GM23248 (cell line): ENCODE measurements at regions not wholly inside any gene's neighbourhood (a gene's known extent, or its start where the extent isn't known, plus 50 kb on each side); places are given as distances from the start of the nearest gene placed in this dataset.

Source experiments
- DNase-seq: peaks from one replicate; pipeline ENCODE4 v3.0.0-alpha.2; 2015
- H2AFZ ChIP-seq: fragments of 200-600 bp; sonication (generic); 2 replicates; pipeline ENCODE4 v1.6.1; 2016; ENCODE audit warnings: antibody characterized with exemption
- H3F3A ChIP-seq: fragments of 200-600 bp; sonication (generic); 2 replicates; pipeline ENCODE4 v1.6.1; 2016; ENCODE audit warnings: mild to moderate bottlenecking, antibody characterized with exemption, mixed run types; ENCODE audit not compliant: insufficient read depth
- H3K27ac ChIP-seq: fragments of 200-600 bp; sonication (generic); 2 replicates; pipeline ENCODE4 v1.5.1; 2016; ENCODE audit warnings: mild to moderate bottlenecking
- H3K27me3 ChIP-seq: fragments of 200-600 bp; sonication (generic); replicated peaks from 2 replicates; pipeline ENCODE4 v1.6.1; 2016; ENCODE audit warnings: mild to moderate bottlenecking; ENCODE audit not compliant: insufficient read depth
- H3K36me3 ChIP-seq: fragments of 200-600 bp; sonication (generic); 2 replicates; pipeline ENCODE4 v1.6.1; 2016; ENCODE audit warnings: low read depth, mild to moderate bottlenecking
- H3K4me1 ChIP-seq: fragments of 200-600 bp; sonication (generic); 2 replicates; pipeline ENCODE4 v1.6.1; 2016; ENCODE audit warnings: mild to moderate bottlenecking; ENCODE audit not compliant: insufficient read depth
- H3K4me2 ChIP-seq: fragments of 200-600 bp; sonication (generic); one replicate; pipeline ENCODE4 v1.6.1; 2016; ENCODE audit warnings: mild to moderate bottlenecking; ENCODE audit not compliant: unreplicated experiment
- H3K4me3 ChIP-seq: fragments of 200-600 bp; sonication (generic); 2 replicates; pipeline ENCODE4 v1.5.1; 2016; ENCODE audit warnings: mild to moderate bottlenecking
- H3K79me2 ChIP-seq: fragments of 200-600 bp; sonication (generic); 2 replicates; pipeline ENCODE4 v1.6.1; 2016; ENCODE audit warnings: mild to moderate bottlenecking; ENCODE audit not compliant: insufficient read depth
- H3K9ac ChIP-seq: fragments of 200-600 bp; sonication (generic); 2 replicates; pipeline ENCODE4 v1.6.1; 2016; ENCODE audit warnings: mild to moderate bottlenecking
- H3K9me2 ChIP-seq: fragments of 200-600 bp; sonication (generic); 2 replicates; pipeline ENCODE4 v1.6.1; 2016; ENCODE audit warnings: mixed run types, mild to moderate bottlenecking, moderate library complexity; ENCODE audit not compliant: insufficient read depth
- H3K9me3 ChIP-seq: fragments of 200-600 bp; sonication (generic); one replicate; pipeline ENCODE4 v1.6.1; 2017; ENCODE audit warnings: low read depth
- H4K20me1 ChIP-seq: fragments of 200-600 bp; sonication (generic); 2 replicates; pipeline ENCODE4 v1.6.0; 2016; ENCODE audit not compliant: insufficient read depth
- EZH2 ChIP-seq: fragments of 200-600 bp; sonication (generic); IDR thresholded peaks from 2 replicates; pipeline ENCODE4 v1.6.1; 2018; ENCODE audit warnings: antibody characterized with exemption, mild to moderate bottlenecking; ENCODE audit not compliant: insufficient read depth, poor library complexity, severe bottlenecking
- EZH2phosphoT487 ChIP-seq: fragments of 200-600 bp; sonication (generic); IDR thresholded peaks from 2 replicates; pipeline ENCODE4 v1.6.1; 2018; ENCODE audit warnings: antibody characterized with exemption, moderate library complexity, mild to moderate bottlenecking, low read depth; ENCODE audit not compliant: insufficient read depth
- WGBS, 2 experiments: methylation state at CpG; one replicate each; pipeline ENCODE4 v1.1.6; 2015 to 2017; ENCODE audit warnings: low lambda C conversion rate in 2 of 2, low coverage in 1 of 2; ENCODE audit errors: missing lambda C conversion rate in 2 of 2; 5-methylcytosine and 5-hydroxymethylcytosine counted together
- in situ Hi-C: fragments of 300-500 bp; cut with MboI; formaldehyde crosslinking; loops from 2 replicates; pipeline ENCODE4 v1.15.0; 2020

- WGBS, 2 experiments: 3 to 17% methylated on average over 1 of the region's 1 CpG
- H3K4me3 ChIP-seq: no peak overlapping the region
- in situ Hi-C loops: no loop called here
- no peaks in the 10 kb centered on the region for H3F3A ChIP-seq
- H3K9me3 ChIP-seq: no peaks in the 10 kb centered on the region
- no peak overlapping the region for H3K27ac ChIP-seq
- no peaks in the 10 kb centered on the region for H3K9me2 ChIP-seq
- no peak overlapping the region for H2AFZ ChIP-seq
- TF ChIP-seq EZH2: no peak
- no peak for TF ChIP-seq EZH2phosphoT487
- H3K9ac ChIP-seq: no peak overlapping the region
- no peaks in the 10 kb centered on the region for H3K4me1 ChIP-seq
- DNase-seq: no peak
- no peaks in the 10 kb centered on the region for H4K20me1 ChIP-seq
- H3K36me3 ChIP-seq: no peaks in the 10 kb centered on the region
- H3K4me2 ChIP-seq: no peak overlapping the region
- no peaks in the 10 kb centered on the region for H3K79me2 ChIP-seq
- H3K27me3 ChIP-seq: no peaks in the 10 kb centered on the region
Observed at GRCh38 chr7:97680622-97681021, 51.3 kb upstream of the TAC1 start.
